Right kidney (tissue), 1 donor: ENCODE measurements at regions not wholly inside any gene's neighbourhood (a gene's known extent, or its start where the extent isn't known, plus 50 kb on each side); places are given as distances from the start of the nearest gene placed in this dataset.

ENCODE experiments used
- DNase-seq: peaks from one replicate; pipeline ENCODE4 v3.0.0-alpha.2; 2016

- no peak for DNase-seq
Measured at GRCh38 chr1:218526198-218526580, 181.1 kb downstream of the TGFB2 start.

GRCh38 chr1:218527737-218528136 lies 182.6 kb downstream of the TGFB2 start:
- DNase-seq, result no peak

GRCh38 chr1:218529646-218530300 lies 184.6 kb downstream of the TGFB2 start:
- no peak for DNase-seq

- DNase-seq, result no peak
Measured at GRCh38 chr1:218531936-218532335, 186.8 kb downstream of the TGFB2 start.

- no peak for DNase-seq
Measured at GRCh38 chr1:218536296-218536986, 191.3 kb downstream of the TGFB2 start.

GRCh38 chr1:218537122-218537913 lies 192.2 kb downstream of the TGFB2 start:
- DNase-seq, result no peak

GRCh38 chr1:218538341-218538740 lies 193.2 kb downstream of the TGFB2 start:
- DNase-seq, result no peak

- DNase-seq, result no peak
Measured at GRCh38 chr1:218546314-218546713, 201.2 kb downstream of the TGFB2 start.

- no peak for DNase-seq
Measured at GRCh38 chr1:218547957-218548730, 203.0 kb downstream of the TGFB2 start.

GRCh38 chr1:218548764-218549163 lies 203.6 kb downstream of the TGFB2 start:
- DNase-seq, result no peak

- no peak for DNase-seq
Measured at GRCh38 chr1:218553197-218553596, 208.1 kb downstream of the TGFB2 start.

GRCh38 chr1:218556016-218556415 lies 210.9 kb downstream of the TGFB2 start:
- no peak for DNase-seq

GRCh38 chr1:218557731-218558130 lies 212.6 kb downstream of the TGFB2 start:
- DNase-seq, result peak; percentile 21

- no peak for DNase-seq
Measured at GRCh38 chr1:218558271-218558810, 213.2 kb downstream of the TGFB2 start.

- no peak for DNase-seq
Measured at GRCh38 chr1:218565377-218565776, 220.2 kb downstream of the TGFB2 start.

- no peak for DNase-seq
Measured at GRCh38 chr1:218568962-218569550, 223.9 kb downstream of the TGFB2 start.

- DNase-seq, result no peak
Measured at GRCh38 chr1:218570456-218570855, 225.3 kb downstream of the TGFB2 start.

GRCh38 chr1:218571491-218571890 lies 226.4 kb downstream of the TGFB2 start:
- DNase-seq, result no peak

GRCh38 chr1:218572050-218572449 lies 226.9 kb downstream of the TGFB2 start:
- no peak for DNase-seq

- no peak for DNase-seq
Measured at GRCh38 chr1:218573925-218574324, 228.8 kb downstream of the TGFB2 start.

GRCh38 chr1:218575079-218575478 lies 229.9 kb downstream of the TGFB2 start:
- DNase-seq, result no peak

GRCh38 chr1:218575856-218576255 lies 230.7 kb downstream of the TGFB2 start:
- DNase-seq, result no peak
